Transverse colon (tissue), 4 donors: ENCODE measurements at regions not wholly inside any gene's neighbourhood (a gene's known extent, or its start where the extent isn't known, plus 50 kb on each side); places are given as distances from the start of the nearest gene placed in this dataset.

ENCODE experiments used
- DNase-seq: peaks from one replicate; pipeline ENCODE4 v3.0.0-alpha.2; 2019
- H3K27ac ChIP-seq, 4 donors: fragments of 200-600 bp; sonication (generic); 2 replicates each; pipeline ENCODE4 v1.5.1; 2016 to 2018; ENCODE audit warnings: inconsistent platforms in 4 of 4
- H3K27me3 ChIP-seq: fragments of 200-600 bp; sonication (generic); 2 replicates; pipeline ENCODE4 v1.5.1; 2017; ENCODE audit warnings: inconsistent platforms
- H3K36me3 ChIP-seq, 4 donors: fragments of 200-600 bp; sonication (generic); 2 replicates each; pipeline ENCODE4 v1.5.1; 2017 to 2019; ENCODE audit warnings: inconsistent platforms in 4 of 4
- H3K4me1 ChIP-seq, 4 donors: fragments of 200-600 bp; sonication (generic); 2 replicates each; pipeline ENCODE4 v1.5.1; 2017 to 2020; ENCODE audit warnings: inconsistent platforms in 4 of 4
- H3K4me3 ChIP-seq, 4 donors: fragments of 200-600 bp; sonication (generic); 1 replicate in 1 of 4; 2 replicates in 3 of 4; pipeline versions ENCODE4 v1.5.1 to v1.6.1; 2017 to 2019; ENCODE audit warnings: inconsistent platforms in 4 of 4
- H3K9me3 ChIP-seq, 2 donors: fragments of 200-600 bp; sonication (generic); 2 replicates each; pipeline ENCODE4 v1.5.1; 2017 to 2019; ENCODE audit warnings: inconsistent platforms in 2 of 2
- CTCF ChIP-seq, 5 experiments: fragments of 200-600 bp in 3 of 5; fragments of 450-650 bp in 2 of 5; sonication (generic) in 3 of 5; IDR thresholded peaks; 1 replicate in 2 of 5; 2 replicates in 3 of 5; pipeline ENCODE4 v1.5.1; 2016 to 2017; ENCODE audit warnings: antibody characterized with exemption in 5 of 5, inconsistent platforms in 3 of 5, mild to moderate bottlenecking in 2 of 5, moderate library complexity in 1 of 5
- EP300 ChIP-seq: sonication (generic); formaldehyde crosslinking; IDR thresholded peaks from one replicate; pipeline ENCODE4 v1.6.1; 2017; ENCODE audit warnings: antibody characterized with exemption, low read depth
- POLR2A ChIP-seq: fragments of 450-650 bp; IDR thresholded peaks from one replicate; pipeline ENCODE4 v1.6.1; 2016; ENCODE audit warnings: antibody characterized with exemption, mild to moderate bottlenecking, moderate library complexity
- POLR2AphosphoS5 ChIP-seq, 3 donors: sonication (generic); formaldehyde crosslinking; IDR thresholded peaks; one replicate each; pipeline ENCODE4 v1.6.1; 2016; ENCODE audit warnings: antibody characterized with exemption in 3 of 3
- WGBS, 2 donors: methylation state at CpG; one replicate each; pipeline ENCODE4 v1.1.5; 2018; ENCODE audit warnings: low coverage in 1 of 2; 5-methylcytosine and 5-hydroxymethylcytosine counted together
- in situ Hi-C, 4 donors: fragments of 200-750 bp; cut with MboI; loops; one replicate each; pipeline versions ENCODE4 v1.15.0 to v1.15.1; 2017; ENCODE audit warnings: low sequenced_read_pairs in 3 of 4, low pct_ligation_motif_present in 1 of 4, low pct_unique_long_range_greater_than_20kb in 1 of 4
- intact Hi-C: fragments of 100-400 bp; cut with DNase I; formaldehyde crosslinking; loops from one replicate; pipeline ENCODE4 v1.15.1; 2023; ENCODE audit warnings: low total_unique reads

DNA sequence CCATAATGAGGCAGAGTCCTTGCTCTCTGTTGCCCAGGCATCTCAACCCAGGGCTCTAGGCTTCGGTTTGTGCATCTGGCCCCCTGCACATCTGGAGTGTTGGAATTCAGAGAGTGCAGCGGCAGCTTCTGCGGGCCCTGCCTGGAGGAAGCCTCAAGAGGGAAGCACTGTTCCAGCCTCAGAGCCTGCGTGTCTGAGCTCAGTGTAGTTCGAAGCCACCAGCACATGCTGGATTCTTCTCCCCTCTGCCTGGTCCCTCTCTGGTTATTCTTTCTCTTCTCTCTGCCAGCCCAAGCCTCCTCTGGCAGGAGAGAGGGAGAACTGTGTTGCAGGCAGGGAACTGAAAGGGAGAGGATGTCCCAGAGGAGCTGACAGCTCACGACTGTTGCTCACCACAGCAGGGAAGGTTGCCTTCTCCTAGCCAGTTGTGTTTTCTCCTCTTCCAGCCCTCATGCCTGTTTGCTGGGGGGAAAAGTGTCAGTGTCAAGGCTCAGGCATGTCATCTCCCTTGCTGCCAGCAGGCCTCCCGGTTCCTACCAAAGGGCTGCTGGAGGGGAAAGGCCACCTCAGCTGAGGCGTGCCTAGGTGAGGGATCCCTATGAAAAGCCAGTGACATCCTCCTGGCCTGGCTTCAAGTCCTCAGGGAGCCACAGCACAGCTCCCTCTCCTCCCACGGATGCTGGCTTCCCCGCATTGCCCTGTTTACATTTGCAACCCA is 126.0 kb upstream of the LRFN2 start:
- intact Hi-C loops = no loop called here
- WGBS, 2 donors = 63% methylated on average over 10 of the region's 10 CpGs; no CpG with 5 or more reads in 1 of the 2 donors
- TF ChIP-seq POLR2A (no peak), EP300 (no peak), POLR2AphosphoS5 (IDR thresholded peaks at IDR 0.05) (no peak), CTCF (IDR thresholded peaks at IDR 0.05) (no peak)
- no peak overlapping the region for H3K4me3 ChIP-seq
- in situ Hi-C loops = no loop called here
- no peaks in the 10 kb centered on the region for H3K36me3 ChIP-seq
- DNase-seq = no peak
- H3K4me1 ChIP-seq = peaks cover 0 to 14% (median 9%) of the 10 kb centered on the region in 4 donors
- no peaks in the 10 kb centered on the region for H3K9me3 ChIP-seq
- no peak overlapping the region for H3K27ac ChIP-seq
- no peaks in the 10 kb centered on the region for H3K27me3 ChIP-seq

- Histone ChIP-seq H3K9me3 (no peaks in the 10 kb centered on the region), H3K27me3 (no peaks in the 10 kb centered on the region), H3K4me1 (peaks cover 0 to 12% (median 8%) of the 10 kb centered on the region in 4 donors), H3K4me3 (no peak overlapping the region), H3K27ac (no peak overlapping the region), H3K36me3 (no peaks in the 10 kb centered on the region)
- intact Hi-C loops = no loop called here
- TF ChIP-seq POLR2AphosphoS5 (IDR thresholded peaks at IDR 0.05) = no peak
- no peak for TF ChIP-seq POLR2A
- no peak for TF ChIP-seq EP300
- TF ChIP-seq CTCF (IDR thresholded peaks at IDR 0.05) = no peak
- 51% methylated on average over 5 of the region's 5 CpGs; no CpG with 5 or more reads in 1 of the 2 donors for WGBS, 2 donors
- in situ Hi-C loops = no loop called here
- DNase-seq = no peak
These were observed 123.6 kb upstream of the LRFN2 start for GRCh38 chr6:40710626-40711330.

- Histone ChIP-seq H3K36me3 (no peaks in the 10 kb centered on the region), H3K9me3 (no peaks in the 10 kb centered on the region), H3K4me1 (no peaks in the 10 kb centered on the region), H3K4me3 (no peak overlapping the region), H3K27me3 (no peaks in the 10 kb centered on the region), H3K27ac (no peak overlapping the region)
- no peak for TF ChIP-seq POLR2AphosphoS5 (IDR thresholded peaks at IDR 0.05)
- TF ChIP-seq EP300 = no peak
- no peak for TF ChIP-seq CTCF (IDR thresholded peaks at IDR 0.05)
- no peak for TF ChIP-seq POLR2A
- in situ Hi-C loops (no loop called here), intact Hi-C loops (no loop called here)
- WGBS, 2 donors = 63 to 71% methylated on average over 3 to 4 of the region's 4 CpGs
- DNase-seq = no peak
These were observed 120.9 kb upstream of the LRFN2 start for GRCh38 chr6:40708049-40708448.

DNA sequence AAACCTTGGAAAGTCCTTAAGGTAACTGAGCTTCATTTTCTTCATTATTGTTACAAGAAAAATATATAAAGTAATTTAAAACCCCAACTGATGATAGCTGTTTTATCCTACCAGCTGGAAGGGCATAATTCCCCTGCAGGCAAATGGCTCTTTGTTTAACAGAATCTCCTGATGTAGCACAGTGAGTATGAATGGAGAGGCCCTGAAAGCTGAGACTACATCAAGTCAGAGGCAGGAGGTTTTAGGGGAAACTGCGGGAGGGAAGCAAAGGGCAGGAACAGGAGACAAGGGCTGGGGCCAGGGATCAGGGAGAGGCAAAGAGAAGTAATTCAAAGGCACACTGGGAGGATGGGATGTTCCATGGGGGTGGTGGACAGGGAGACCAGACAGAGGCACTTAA is 119.0 kb upstream of the LRFN2 start:
- H3K4me1 ChIP-seq = no peaks in the 10 kb centered on the region
- DNase-seq = no peak
- in situ Hi-C loops (no loop called here), intact Hi-C loops (no loop called here)
- WGBS, 2 donors = 75% methylated on average over 1 of the region's 1 CpG; no CpG with 5 or more reads in 1 of the 2 donors
- H3K4me3 ChIP-seq = no peak overlapping the region
- no peak for TF ChIP-seq CTCF (IDR thresholded peaks at IDR 0.05)
- no peak overlapping the region for H3K27ac ChIP-seq
- H3K9me3 ChIP-seq = no peaks in the 10 kb centered on the region
- no peaks in the 10 kb centered on the region for H3K36me3 ChIP-seq
- H3K27me3 ChIP-seq = no peaks in the 10 kb centered on the region
